Liver (tissue), 3 donors: ENCODE measurements at regions not wholly inside any gene's neighbourhood (a gene's known extent, or its start where the extent isn't known, plus 50 kb on each side); places are given as distances from the start of the nearest gene placed in this dataset.

Experiments used
- CTCF ChIP-seq: fragments of 150-350 bp; IDR thresholded peaks from 2 replicates; pipeline ENCODE4 v1.5.1; 2017; ENCODE audit warnings: improper control_type of control experiment, low read depth, low read length; ENCODE audit not compliant: missing input control
- NR2F2 ChIP-seq: IDR thresholded peaks from 2 replicates; pipeline ENCODE4 v1.6.1; 2016; ENCODE audit warnings: antibody characterized with exemption
- YY1 ChIP-seq: IDR thresholded peaks from 2 replicates; pipeline ENCODE4 v1.6.1; 2016; ENCODE audit warnings: antibody characterized with exemption, mild to moderate bottlenecking
- donor health status: healthy.
- donor health status: healthy.

GRCh38 chr21:14630556-14631069 is 84.5 kb upstream of the SAMSN1 start:
- no peak for TF ChIP-seq CTCF
- TF ChIP-seq NR2F2 = no peak
- no peak for TF ChIP-seq YY1
